ENCODE measurements at regions not wholly inside any gene's neighbourhood (a gene's known extent, or its start where the extent isn't known, plus 50 kb on each side); places are given as distances from the start of the nearest gene placed in this dataset.

DNA sequence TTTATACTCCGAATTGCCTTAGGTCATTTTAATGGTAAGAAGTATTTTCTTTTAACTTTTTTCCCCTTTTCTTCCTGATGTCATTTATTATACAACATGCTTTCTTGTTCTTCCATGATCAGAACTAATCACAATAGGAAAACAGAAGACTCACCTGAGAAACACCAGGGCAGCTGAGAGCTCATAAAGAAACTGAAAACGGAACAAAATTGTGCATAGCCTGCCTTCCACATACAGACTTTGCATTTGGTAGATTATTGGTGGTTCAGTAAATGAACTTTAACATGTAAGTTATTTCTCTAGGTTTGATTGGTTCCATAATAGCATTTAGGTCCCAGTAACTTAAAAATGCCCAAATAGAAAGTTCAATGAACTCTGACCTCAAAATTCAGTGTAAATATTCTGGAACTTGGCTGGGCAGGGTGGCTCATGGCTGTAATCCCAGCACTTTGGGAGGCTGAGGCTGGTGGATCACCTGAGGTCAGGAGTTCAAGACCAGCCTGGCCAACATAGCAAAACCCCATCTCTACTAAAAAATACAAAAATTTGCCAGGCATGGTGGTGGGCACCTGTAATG lies 161.1 kb upstream of the DTNBP1 start:
- H3K4me1 ChIP-seq (ENCODE audit: insufficient read depth) = no peaks in the 10 kb centered on the region
- no peak for TF ChIP-seq EZH2 (IDR thresholded peaks at IDR 0.05; ENCODE audit: insufficient read depth, poor library complexity, severe bottlenecking)
- no peak for TF ChIP-seq EZH2phosphoT487 (IDR thresholded peaks at IDR 0.05; ENCODE audit: insufficient read depth, low read depth)
- no peak for DNase-seq
- no peak overlapping the region for H3K4me2 ChIP-seq (ENCODE audit: unreplicated experiment)
- no peaks in the 10 kb centered on the region for H4K20me1 ChIP-seq (ENCODE audit: insufficient read depth)
- in situ Hi-C loops (cut with MboI) = no loop called here
- 63% methylated on average over 2 of the region's 2 CpGs for WGBS, 2 experiments (ENCODE audit: low coverage in 1 of 2, low lambda C conversion rate in 2 of 2, missing lambda C conversion rate in 2 of 2)
- H3K9me2 ChIP-seq (ENCODE audit: insufficient read depth) = no peaks in the 10 kb centered on the region
- no peak overlapping the region for H2AFZ ChIP-seq
- peaks cover 59% of the 10 kb centered on the region for H3K27me3 ChIP-seq (replicated peaks; ENCODE audit: insufficient read depth)
- no peaks in the 10 kb centered on the region for H3F3A ChIP-seq (ENCODE audit: insufficient read depth)
- H3K4me3 ChIP-seq = no peak overlapping the region
- no peak overlapping the region for H3K9ac ChIP-seq
- H3K9me3 ChIP-seq (ENCODE audit: low read depth) = no peaks in the 10 kb centered on the region
- no peaks in the 10 kb centered on the region for H3K36me3 ChIP-seq (ENCODE audit: low read depth)
- H3K27ac ChIP-seq = no peak overlapping the region
- H3K79me2 ChIP-seq (ENCODE audit: insufficient read depth) = no peaks in the 10 kb centered on the region

GRCh38 chr6:15822835-15823234 lies 160.0 kb upstream of the DTNBP1 start:
- DNase-seq = no peak

DNA sequence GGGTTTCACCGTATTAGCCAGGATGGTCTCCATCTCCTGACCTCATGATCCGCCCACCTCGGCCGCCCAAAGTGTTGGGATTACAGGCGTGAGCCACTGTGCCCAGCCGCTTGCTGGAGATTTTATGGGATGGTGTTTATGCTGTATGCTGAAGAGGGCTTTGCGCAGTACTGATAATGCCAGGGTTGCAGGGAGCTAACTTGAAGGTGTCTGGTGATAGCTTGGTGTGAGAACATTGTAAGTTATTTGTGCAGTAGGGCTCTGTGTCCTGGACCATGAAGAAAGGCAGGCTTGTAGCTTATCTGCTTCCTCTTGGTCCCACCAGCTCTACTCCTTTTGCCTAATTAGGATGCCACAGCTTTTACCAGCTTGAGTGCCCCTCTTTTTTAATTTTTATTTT lies 157.0 kb upstream of the DTNBP1 start:
- Histone ChIP-seq H3K9ac (no peak overlapping the region), H3K9me2 (ENCODE audit: insufficient read depth) (no peaks in the 10 kb centered on the region), H3K9me3 (ENCODE audit: low read depth) (no peaks in the 10 kb centered on the region), H3K4me3 (no peak overlapping the region), H4K20me1 (ENCODE audit: insufficient read depth) (no peaks in the 10 kb centered on the region), H2AFZ (no peak overlapping the region), H3K27ac (no peak overlapping the region), H3K4me1 (ENCODE audit: insufficient read depth) (no peaks in the 10 kb centered on the region), H3F3A (ENCODE audit: insufficient read depth) (no peaks in the 10 kb centered on the region), H3K79me2 (ENCODE audit: insufficient read depth) (no peaks in the 10 kb centered on the region), H3K4me2 (ENCODE audit: unreplicated experiment) (no peak overlapping the region), H3K27me3 (replicated peaks; ENCODE audit: insufficient read depth) (peaks cover 60% of the 10 kb centered on the region), H3K36me3 (ENCODE audit: low read depth) (no peaks in the 10 kb centered on the region)
- in situ Hi-C loops (cut with MboI) = no loop called here
- TF ChIP-seq EZH2phosphoT487 (IDR thresholded peaks at IDR 0.05; ENCODE audit: insufficient read depth, low read depth) = no peak
- TF ChIP-seq EZH2 (IDR thresholded peaks at IDR 0.05; ENCODE audit: insufficient read depth, poor library complexity, severe bottlenecking) = no peak
- 74% methylated on average over 7 of the region's 7 CpGs for WGBS, 2 experiments (ENCODE audit: low coverage in 1 of 2, low lambda C conversion rate in 2 of 2, missing lambda C conversion rate in 2 of 2)
- no peak for DNase-seq

More at GRCh38 chr6:15822835-15823234, 160.0 kb upstream of the DTNBP1 start:
- Histone ChIP-seq H3K27me3 (replicated peaks; ENCODE audit: insufficient read depth) (peaks cover 68% of the 10 kb centered on the region), H3K36me3 (ENCODE audit: low read depth) (no peaks in the 10 kb centered on the region), H3F3A (ENCODE audit: insufficient read depth) (no peaks in the 10 kb centered on the region), H3K4me3 (no peak overlapping the region), H3K4me1 (ENCODE audit: insufficient read depth) (no peaks in the 10 kb centered on the region), H3K9me3 (ENCODE audit: low read depth) (no peaks in the 10 kb centered on the region), H4K20me1 (ENCODE audit: insufficient read depth) (no peaks in the 10 kb centered on the region), H3K9me2 (ENCODE audit: insufficient read depth) (no peaks in the 10 kb centered on the region), H2AFZ (no peak overlapping the region), H3K9ac (no peak overlapping the region), H3K79me2 (ENCODE audit: insufficient read depth) (no peaks in the 10 kb centered on the region), H3K27ac (no peak overlapping the region), H3K4me2 (ENCODE audit: unreplicated experiment) (no peak overlapping the region)
- in situ Hi-C loops (cut with MboI) = no loop called here
- no peak for TF ChIP-seq EZH2phosphoT487 (IDR thresholded peaks at IDR 0.05; ENCODE audit: insufficient read depth, low read depth)
- TF ChIP-seq EZH2 (IDR thresholded peaks at IDR 0.05; ENCODE audit: insufficient read depth, poor library complexity, severe bottlenecking) = no peak
- WGBS, 2 experiments (ENCODE audit: low coverage in 1 of 2, low lambda C conversion rate in 2 of 2, missing lambda C conversion rate in 2 of 2) = 33 to 60% methylated on average over 1 of the region's 1 CpG

DNA sequence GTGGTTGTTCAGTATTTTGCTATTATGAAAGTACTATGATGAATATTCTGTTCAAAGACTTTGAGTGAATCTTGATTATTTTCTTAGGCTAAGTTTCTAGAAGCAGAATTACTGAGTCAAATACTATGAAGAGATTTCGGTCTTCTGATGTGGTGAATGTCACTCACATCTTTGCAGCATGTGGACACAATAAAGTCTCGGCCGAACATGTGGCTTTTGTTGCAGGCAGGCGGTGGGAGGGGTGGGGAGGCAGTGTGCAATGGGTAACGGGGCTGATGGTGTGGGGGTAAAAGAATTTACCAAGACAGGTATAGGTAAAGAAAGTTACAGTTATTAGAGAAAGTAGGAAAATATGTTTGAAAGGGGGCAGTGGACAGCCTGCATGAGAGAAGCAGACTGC lies 156.4 kb upstream of the DTNBP1 start:
- H3K4me2 ChIP-seq (ENCODE audit: unreplicated experiment) = no peak overlapping the region
- H3K27ac ChIP-seq = no peak overlapping the region

DNA sequence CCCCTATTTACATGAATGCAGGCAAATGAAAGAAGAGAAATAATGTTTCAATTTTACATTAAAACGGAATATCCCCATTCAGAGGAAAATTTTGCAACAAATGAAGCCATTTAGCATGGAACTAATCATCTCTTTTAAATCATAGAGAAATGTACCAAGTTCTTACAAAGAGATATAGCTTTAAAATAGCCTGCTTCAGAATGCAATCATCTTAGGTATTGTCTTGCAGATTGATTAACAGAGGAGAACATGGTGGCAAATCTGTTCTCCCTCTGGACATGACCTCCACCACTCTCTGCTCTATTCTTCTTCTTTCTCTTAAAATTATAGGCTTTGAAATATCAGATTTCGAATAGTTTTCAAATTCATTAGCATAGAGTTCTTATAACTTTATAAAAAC lies 155.7 kb upstream of the DTNBP1 start:
- H3F3A ChIP-seq (ENCODE audit: insufficient read depth) = no peaks in the 10 kb centered on the region
- no peak for DNase-seq
- H3K4me1 ChIP-seq (ENCODE audit: insufficient read depth) = no peaks in the 10 kb centered on the region
- no peak for TF ChIP-seq EZH2phosphoT487 (IDR thresholded peaks at IDR 0.05; ENCODE audit: insufficient read depth, low read depth)
- TF ChIP-seq EZH2 (IDR thresholded peaks at IDR 0.05; ENCODE audit: insufficient read depth, poor library complexity, severe bottlenecking) = no peak
- no peaks in the 10 kb centered on the region for H3K36me3 ChIP-seq (ENCODE audit: low read depth)
- H3K4me3 ChIP-seq = no peak overlapping the region
- peaks cover 50% of the 10 kb centered on the region for H3K27me3 ChIP-seq (replicated peaks; ENCODE audit: insufficient read depth)
- H3K9ac ChIP-seq = no peak overlapping the region
- in situ Hi-C loops (cut with MboI) = no loop called here
- no peaks in the 10 kb centered on the region for H4K20me1 ChIP-seq (ENCODE audit: insufficient read depth)
- H3K27ac ChIP-seq = no peak overlapping the region
- no peaks in the 10 kb centered on the region for H3K9me2 ChIP-seq (ENCODE audit: insufficient read depth)
- no peaks in the 10 kb centered on the region for H3K9me3 ChIP-seq (ENCODE audit: low read depth)
- 45 to 48% methylated on average over 2 of the region's 2 CpGs for WGBS, 2 experiments (ENCODE audit: low coverage in 1 of 2, low lambda C conversion rate in 2 of 2, missing lambda C conversion rate in 2 of 2)
- H3K79me2 ChIP-seq (ENCODE audit: insufficient read depth) = no peaks in the 10 kb centered on the region
- no peak overlapping the region for H3K4me2 ChIP-seq (ENCODE audit: unreplicated experiment)
- no peak overlapping the region for H2AFZ ChIP-seq

More for the DNA sequence above, 156.4 kb upstream of the DTNBP1 start:
- peaks cover 53% of the 10 kb centered on the region for H3K27me3 ChIP-seq (replicated peaks; ENCODE audit: insufficient read depth)
- no peaks in the 10 kb centered on the region for H3K9me2 ChIP-seq (ENCODE audit: insufficient read depth)
- no peak overlapping the region for H3K4me3 ChIP-seq
- 0 to 10% methylated on average over 5 of the region's 5 CpGs for WGBS, 2 experiments (ENCODE audit: low coverage in 1 of 2, low lambda C conversion rate in 2 of 2, missing lambda C conversion rate in 2 of 2)
- no peaks in the 10 kb centered on the region for H3K36me3 ChIP-seq (ENCODE audit: low read depth)
- no peaks in the 10 kb centered on the region for H3K9me3 ChIP-seq (ENCODE audit: low read depth)
- no peaks in the 10 kb centered on the region for H3K4me1 ChIP-seq (ENCODE audit: insufficient read depth)
- no peak for DNase-seq
- H3F3A ChIP-seq (ENCODE audit: insufficient read depth) = no peaks in the 10 kb centered on the region
- no peak overlapping the region for H3K9ac ChIP-seq
- in situ Hi-C loops (cut with MboI) = no loop called here
- no peak for TF ChIP-seq EZH2 (IDR thresholded peaks at IDR 0.05; ENCODE audit: insufficient read depth, poor library complexity, severe bottlenecking)
- TF ChIP-seq EZH2phosphoT487 (IDR thresholded peaks at IDR 0.05; ENCODE audit: insufficient read depth, low read depth) = no peak
- H4K20me1 ChIP-seq (ENCODE audit: insufficient read depth) = no peaks in the 10 kb centered on the region
- no peak overlapping the region for H2AFZ ChIP-seq
- no peaks in the 10 kb centered on the region for H3K79me2 ChIP-seq (ENCODE audit: insufficient read depth)

Data from GM23248 (cell line).